IMR-90 (cell line): ENCODE measurements at regions not wholly inside any gene's neighbourhood (a gene's known extent, or its start where the extent isn't known, plus 50 kb on each side); places are given as distances from the start of the nearest gene placed in this dataset.

Source experiments
- ATAC-seq: fragments of 200-7000 bp; cut with Tn5 transposase; 2 replicates; pipeline ENCODE4 v1.9.1; 2020; ENCODE audit warnings: low read depth, mild to moderate bottlenecking, moderate library complexity
- BruUV-seq: library from RNA; stranded (reverse); fragments of 400-500 nt; replicated peaks from 2 replicates; lab custom pipeline; 2021; lab: Mats Ljungman, UMichigan
- CTCF ChIA-PET: fragments of 300-600 bp; formaldehyde crosslinking; extraction: SDS; loops from one replicate; lab custom pipeline; 2021; ENCODE audit warnings: antibody characterized with exemption; lab: Yijun Ruan, JAX
- POLR2A ChIA-PET: fragments of 300-600 bp; sonication (Branson Sonifier 250); formaldehyde crosslinking; loops from one replicate; lab custom pipeline; 2022; ENCODE audit warnings: antibody characterized with exemption; ENCODE audit not compliant: unreplicated experiment; lab: Charles Lee
- DNase-seq: peaks from one replicate; pipeline ENCODE4 v3.0.0; 2013
- H2AFZ ChIP-seq: replicated peaks from 2 replicates; pipeline ENCODE3; 2013; ENCODE audit warnings: low read length, mild to moderate bottlenecking; ENCODE audit not compliant: poor library complexity
- H2AK5ac ChIP-seq: 2 replicates; pipeline ENCODE4 v1.6.1; 2013; ENCODE audit warnings: low read depth, low read length, inconsistent platforms
- H2AK9ac ChIP-seq: replicated peaks from 2 replicates; pipeline ENCODE3; 2013; ENCODE audit warnings: mild to moderate bottlenecking, low read depth, low read length, moderate library complexity; ENCODE audit not compliant: poor library complexity
- H2BK120ac ChIP-seq: 2 replicates; pipeline ENCODE4 v1.6.1; 2013; ENCODE audit warnings: low read depth, low read length, inconsistent platforms
- H2BK15ac ChIP-seq: 3 replicates; pipeline ENCODE4 v1.6.1; 2013; ENCODE audit warnings: low read depth, low read length, inconsistent platforms
- H2BK20ac ChIP-seq: 2 replicates; pipeline ENCODE4 v1.6.1; 2013; ENCODE audit warnings: low read depth, mild to moderate bottlenecking, inconsistent platforms, low read length, moderate library complexity
- H2BK5ac ChIP-seq: 2 replicates; pipeline ENCODE4 v1.6.1; 2013; ENCODE audit warnings: mild to moderate bottlenecking, low read depth, low read length, inconsistent platforms; ENCODE audit not compliant: poor library complexity, severe bottlenecking
- H3K14ac ChIP-seq: replicated peaks from 2 replicates; pipeline ENCODE4 v1.6.1; 2013; ENCODE audit warnings: low read depth, low read length, inconsistent platforms
- H3K18ac ChIP-seq: 2 replicates; pipeline ENCODE4 v1.6.1; 2013; ENCODE audit warnings: low read depth, low read length, control low read depth
- H3K23ac ChIP-seq: 2 replicates; pipeline ENCODE4 v1.6.1; 2013; ENCODE audit warnings: low read depth, low read length, inconsistent platforms
- H3K27ac ChIP-seq: 2 replicates; pipeline ENCODE4 v1.5.1; 2013; ENCODE audit warnings: mild to moderate bottlenecking, control low read depth, low read length; ENCODE audit not compliant: insufficient read depth
- H3K27me3 ChIP-seq: 2 replicates; pipeline ENCODE4 v1.6.1; 2013; ENCODE audit warnings: low read length; ENCODE audit not compliant: control insufficient read depth, insufficient read depth
- H3K36me3 ChIP-seq: 2 replicates; pipeline ENCODE4 v1.6.1; 2013; ENCODE audit warnings: low read length, mixed read lengths; ENCODE audit not compliant: control insufficient read depth, insufficient read depth
- H3K4ac ChIP-seq: 2 replicates; pipeline ENCODE4 v1.6.1; 2013; ENCODE audit warnings: low read depth, low read length, inconsistent platforms
- H3K4me1 ChIP-seq: 2 replicates; pipeline ENCODE4 v1.6.1; 2013; ENCODE audit warnings: low read length, mixed read lengths; ENCODE audit not compliant: control insufficient read depth, insufficient read depth
- H3K4me2 ChIP-seq: 2 replicates; pipeline ENCODE4 v1.6.1; 2013; ENCODE audit warnings: low read depth, mild to moderate bottlenecking, control low read depth, low read length, moderate library complexity
- H3K4me3 ChIP-seq: 2 replicates; pipeline ENCODE4 v1.5.1; 2013; ENCODE audit warnings: low read depth, mild to moderate bottlenecking, control low read depth, low read length, moderate library complexity; ENCODE audit not compliant: insufficient read depth
- H3K56ac ChIP-seq: 2 replicates; pipeline ENCODE4 v1.6.1; 2013; ENCODE audit warnings: low read length, inconsistent platforms; ENCODE audit not compliant: insufficient read depth; ENCODE audit errors: extremely low read depth
- H3K79me1 ChIP-seq, 2 experiments: 2 replicates each; pipeline ENCODE4 v1.6.1; 2013; ENCODE audit warnings: low read length in 2 of 2, inconsistent platforms in 1 of 2, low read depth in 1 of 2
- H3K9ac ChIP-seq: 2 replicates; pipeline ENCODE4 v1.6.1; 2013; ENCODE audit warnings: low read depth, low read length, control low read depth
- H3K9me1 ChIP-seq: 2 replicates; pipeline ENCODE4 v1.6.1; 2013; ENCODE audit warnings: low read length, inconsistent platforms; ENCODE audit not compliant: insufficient read depth
- H3K9me3 ChIP-seq: 2 replicates; pipeline ENCODE4 v1.6.1; 2013; ENCODE audit warnings: low read length; ENCODE audit not compliant: control insufficient read depth, insufficient read depth
- H4K20me1 ChIP-seq: 2 replicates; pipeline ENCODE4 v1.6.1; 2013; ENCODE audit warnings: low read length, inconsistent platforms; ENCODE audit not compliant: insufficient read depth
- H4K5ac ChIP-seq: 2 replicates; pipeline ENCODE4 v1.6.1; 2013; ENCODE audit warnings: mild to moderate bottlenecking, low read depth, low read length, control low read depth
- H4K8ac ChIP-seq, 2 experiments: 2 replicates each; pipeline ENCODE4 v1.6.1; 2013; ENCODE audit warnings: low read depth in 2 of 2, low read length in 2 of 2, control low read depth in 1 of 2, inconsistent platforms in 1 of 2
- H4K91ac ChIP-seq: 2 replicates; pipeline ENCODE4 v1.6.1; 2013; ENCODE audit warnings: low read depth, low read length, inconsistent platforms; ENCODE audit not compliant: insufficient read depth
- BHLHE40 ChIP-seq: fragments of 150-350 bp; IDR thresholded peaks from 2 replicates; pipeline ENCODE4 v1.6.1; 2016; ENCODE audit warnings: mild to moderate bottlenecking, low read depth, low read length
- CEBPB ChIP-seq: IDR thresholded peaks from 2 replicates; pipeline ENCODE4 v1.6.1; 2012; ENCODE audit warnings: low read depth, low read length, improper control_type of control experiment
- FOS ChIP-seq: fragments of 150-350 bp; IDR thresholded peaks from 2 replicates; pipeline ENCODE4 v1.6.1; 2016; ENCODE audit warnings: low read depth, low read length
- MAFK ChIP-seq: IDR thresholded peaks from 2 replicates; pipeline ENCODE4 v1.6.1; 2012; ENCODE audit warnings: low read depth, low read length, improper control_type of control experiment
- MAZ ChIP-seq: IDR thresholded peaks from 2 replicates; pipeline ENCODE4 v1.6.1; 2012; ENCODE audit warnings: low read depth, mild to moderate bottlenecking, low read length, improper control_type of control experiment, moderate library complexity, borderline replicate concordance
- MXI1 ChIP-seq: IDR thresholded peaks from 2 replicates; pipeline ENCODE4 v1.6.1; 2012; ENCODE audit warnings: low read depth, mild to moderate bottlenecking, low read length, moderate library complexity, borderline replicate concordance
- NFE2L2 ChIP-seq: fragments of 150-350 bp; IDR thresholded peaks from 2 replicates; pipeline ENCODE4 v1.6.1; 2016; ENCODE audit warnings: low read depth, mild to moderate bottlenecking, low read length
- POLR2A ChIP-seq: IDR thresholded peaks from 2 replicates; pipeline ENCODE4 v1.6.1; 2012; ENCODE audit warnings: mild to moderate bottlenecking, low read depth, low read length
- RAD21 ChIP-seq: IDR thresholded peaks from 2 replicates; pipeline ENCODE4 v1.6.1; 2012; ENCODE audit warnings: low read length, improper control_type of control experiment
- RCOR1 ChIP-seq: IDR thresholded peaks from 2 replicates; pipeline ENCODE4 v1.6.1; 2012; ENCODE audit warnings: mild to moderate bottlenecking, low read length, improper control_type of control experiment; ENCODE audit not compliant: insufficient replicate concordance
- RFX5 ChIP-seq: IDR thresholded peaks from 2 replicates; pipeline ENCODE4 v1.8.0; 2012; ENCODE audit warnings: low read depth, mild to moderate bottlenecking, low read length, moderate library complexity
- SMC3 ChIP-seq: fragments of 150-350 bp; IDR thresholded peaks from 2 replicates; pipeline ENCODE4 v1.6.1; 2016; ENCODE audit warnings: low read depth, mild to moderate bottlenecking, antibody characterized with exemption, low read length, moderate library complexity
- WGBS, 2 experiments: methylation state at CpG; one replicate each; pipeline versions ENCODE4 v1.1.5 to v1.1.7; 2013; ENCODE audit warnings: missing lambda C conversion rate in 2 of 2; ENCODE audit not compliant: insufficient read length in 1 of 2; ENCODE audit errors: extremely low coverage in 2 of 2; 5-methylcytosine and 5-hydroxymethylcytosine counted together
- dilution Hi-C: fragments of 300-500 bp; cut with HindIII; formaldehyde crosslinking; loops from one replicate; pipeline ENCODE4 v1.14.3; 2018; ENCODE audit warnings: low sequenced_read_pairs; ENCODE audit not compliant: unreplicated experiment
- in situ Hi-C: fragments of 300-500 bp; cut with MboI; formaldehyde crosslinking; loops from 3 replicates; pipeline ENCODE4 v1.14.3; 2019; ENCODE audit warnings: low sequenced_read_pairs, inconsistent platforms, mixed read lengths
- intact Hi-C: fragments of 100-400 bp; cut with micrococcal nuclease; formaldehyde crosslinking; loops from 2 replicates; pipeline ENCODE4 v1.10.0; 2022
- TF ChIP-seq, protein P1 (sequence below): fragments of 150-350 bp; IDR thresholded peaks from 2 replicates; pipeline ENCODE4 v1.6.1; 2017; ENCODE audit warnings: mild to moderate bottlenecking, antibody characterized with exemption, low read length, low read depth
- TF ChIP-seq, protein P2 (sequence below): conservative IDR thresholded peaks from 2 replicates; pipeline ENCODE4 v1.5.1; 2012; ENCODE audit warnings: mild to moderate bottlenecking, low read depth, low read length, improper control_type of control experiment
- TF ChIP-seq, protein P3 (sequence below): fragments of 150-350 bp; IDR thresholded peaks from 2 replicates; pipeline ENCODE4 v1.6.1; 2016; ENCODE audit warnings: low read depth, mild to moderate bottlenecking, low read length, moderate library complexity, borderline replicate concordance

DNA sequence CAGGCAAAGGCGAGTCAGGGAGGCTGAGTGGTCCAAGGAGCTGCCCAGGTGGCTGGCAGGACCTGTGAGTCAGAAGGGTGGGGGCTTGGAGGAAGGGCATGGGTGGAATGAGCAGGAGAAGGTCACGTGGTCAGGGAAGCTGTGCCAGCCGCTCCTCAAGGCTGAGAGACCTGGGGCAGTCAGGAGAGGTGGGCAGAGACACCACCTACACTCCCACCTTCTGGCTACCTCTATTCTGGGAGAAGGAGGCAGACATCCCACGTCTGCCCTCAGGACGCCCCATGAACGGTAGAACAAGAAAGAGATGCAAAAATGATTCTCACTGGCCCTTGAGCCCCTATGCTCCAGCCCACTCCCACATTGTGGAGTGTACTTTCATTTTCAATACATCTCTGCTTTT lies 151.8 kb upstream of the RAB4A start:
- Histone ChIP-seq H2AK9ac (no peak overlapping the region), H2AFZ (no peak overlapping the region), H4K91ac (no peak overlapping the region), H3K18ac (no peak overlapping the region), H3K56ac (no peak overlapping the region), H3K4me1 (peaks cover 16% of the 10 kb centered on the region; the same call in 1 of the 2 replicates), H3K36me3 (no peaks in the 10 kb centered on the region), H2BK20ac (no peak overlapping the region), H4K8ac (no peak overlapping the region), H3K14ac (no peak overlapping the region), H3K9me1 (no peaks in the 10 kb centered on the region), H2BK15ac (no peak overlapping the region), H3K27ac (no peak overlapping the region), H3K23ac (no peak overlapping the region), H2BK120ac (no peak overlapping the region), H3K27me3 (peaks cover 22% of the 10 kb centered on the region), H3K4me2 (no peak overlapping the region), H3K9ac (no peak overlapping the region), H3K4ac (no peak overlapping the region), H3K79me1 (no peaks in the 10 kb centered on the region), H3K9me3 (peaks cover 4% of the 10 kb centered on the region; the same call in 1 of the 2 replicates), H3K4me3 (no peak overlapping the region), H2BK5ac (no peak overlapping the region), H4K20me1 (no peaks in the 10 kb centered on the region), H2AK5ac (no peak overlapping the region), H4K5ac (no peak overlapping the region)
- TF ChIP-seq MAFK (no peak), FOS (no peak), RCOR1 (no peak), CEBPB (no peak), POLR2A (no peak), SMC3 (no peak), NFE2L2 (no peak), MAZ (no peak), BHLHE40 (no peak), MXI1 (no peak), RFX5 (no peak), RAD21 (no peak)
- TF ChIP-seq, protein P1, sequence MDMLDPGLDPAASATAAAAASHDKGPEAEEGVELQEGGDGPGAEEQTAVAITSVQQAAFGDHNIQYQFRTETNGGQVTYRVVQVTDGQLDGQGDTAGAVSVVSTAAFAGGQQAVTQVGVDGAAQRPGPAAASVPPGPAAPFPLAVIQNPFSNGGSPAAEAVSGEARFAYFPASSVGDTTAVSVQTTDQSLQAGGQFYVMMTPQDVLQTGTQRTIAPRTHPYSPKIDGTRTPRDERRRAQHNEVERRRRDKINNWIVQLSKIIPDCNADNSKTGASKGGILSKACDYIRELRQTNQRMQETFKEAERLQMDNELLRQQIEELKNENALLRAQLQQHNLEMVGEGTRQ: no peak
- TF ChIP-seq, protein P2, sequence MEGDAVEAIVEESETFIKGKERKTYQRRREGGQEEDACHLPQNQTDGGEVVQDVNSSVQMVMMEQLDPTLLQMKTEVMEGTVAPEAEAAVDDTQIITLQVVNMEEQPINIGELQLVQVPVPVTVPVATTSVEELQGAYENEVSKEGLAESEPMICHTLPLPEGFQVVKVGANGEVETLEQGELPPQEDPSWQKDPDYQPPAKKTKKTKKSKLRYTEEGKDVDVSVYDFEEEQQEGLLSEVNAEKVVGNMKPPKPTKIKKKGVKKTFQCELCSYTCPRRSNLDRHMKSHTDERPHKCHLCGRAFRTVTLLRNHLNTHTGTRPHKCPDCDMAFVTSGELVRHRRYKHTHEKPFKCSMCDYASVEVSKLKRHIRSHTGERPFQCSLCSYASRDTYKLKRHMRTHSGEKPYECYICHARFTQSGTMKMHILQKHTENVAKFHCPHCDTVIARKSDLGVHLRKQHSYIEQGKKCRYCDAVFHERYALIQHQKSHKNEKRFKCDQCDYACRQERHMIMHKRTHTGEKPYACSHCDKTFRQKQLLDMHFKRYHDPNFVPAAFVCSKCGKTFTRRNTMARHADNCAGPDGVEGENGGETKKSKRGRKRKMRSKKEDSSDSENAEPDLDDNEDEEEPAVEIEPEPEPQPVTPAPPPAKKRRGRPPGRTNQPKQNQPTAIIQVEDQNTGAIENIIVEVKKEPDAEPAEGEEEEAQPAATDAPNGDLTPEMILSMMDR: no peak
- TF ChIP-seq, protein P3, sequence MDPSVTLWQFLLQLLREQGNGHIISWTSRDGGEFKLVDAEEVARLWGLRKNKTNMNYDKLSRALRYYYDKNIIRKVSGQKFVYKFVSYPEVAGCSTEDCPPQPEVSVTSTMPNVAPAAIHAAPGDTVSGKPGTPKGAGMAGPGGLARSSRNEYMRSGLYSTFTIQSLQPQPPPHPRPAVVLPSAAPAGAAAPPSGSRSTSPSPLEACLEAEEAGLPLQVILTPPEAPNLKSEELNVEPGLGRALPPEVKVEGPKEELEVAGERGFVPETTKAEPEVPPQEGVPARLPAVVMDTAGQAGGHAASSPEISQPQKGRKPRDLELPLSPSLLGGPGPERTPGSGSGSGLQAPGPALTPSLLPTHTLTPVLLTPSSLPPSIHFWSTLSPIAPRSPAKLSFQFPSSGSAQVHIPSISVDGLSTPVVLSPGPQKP: no peak
- intact Hi-C loops: loop anchor here (5.0 to 10.0 kb wide), 2 partner anchors 108 to 326 kb away; no protein-coding TSS in a partner anchor
- POLR2A ChIA-PET: no interaction called here
- CTCF ChIA-PET: interaction anchor here (0.6 kb wide), 1 partner anchor 162 kb away, joined by 3 read pairs; no protein-coding TSS in a partner anchor
- in situ Hi-C loops: no loop called here
- ATAC-seq (no peak), DNase-seq (no peak)
- no CpG with 5 or more reads among the region's 6 CpGs for WGBS, 2 experiments
- dilution Hi-C loops: no loop called here
- no TSS peak for BruUV-seq
